ENCODE measurements at regions not wholly inside any gene's neighbourhood (a gene's known extent, or its start where the extent isn't known, plus 50 kb on each side); places are given as distances from the start of the nearest gene placed in this dataset.

DNA sequence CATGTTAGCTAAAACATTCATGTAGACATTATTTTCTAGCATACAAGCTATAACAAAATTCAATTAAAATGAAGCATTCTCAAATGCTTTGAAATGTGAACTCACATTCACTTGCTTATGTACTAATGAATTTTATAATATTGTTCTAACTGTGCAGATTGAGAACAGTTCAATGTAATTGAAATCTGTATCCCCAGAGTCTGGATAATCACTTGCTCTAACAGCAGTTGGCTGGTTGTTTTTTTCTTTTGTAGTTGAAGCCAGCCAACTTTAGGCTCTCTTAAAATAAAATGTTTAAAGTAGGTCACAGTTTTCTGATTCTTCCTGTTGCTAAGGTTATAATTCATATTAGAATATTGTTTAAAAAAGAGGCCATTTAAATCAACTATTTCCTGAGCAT is 438.9 kb downstream of the NAF1 start:
- Histone ChIP-seq H3K36me3 (ENCODE audit: control insufficient read depth in 4 of 4, insufficient read depth in 3 of 4, low read depth in 1 of 4, low read length in 3 of 4) (no peaks in the 10 kb centered on the region), H3K4me3 (ENCODE audit: low read depth in 1 of 3, low read length in 3 of 3) (no peak overlapping the region), H3K4me1 (ENCODE audit: control insufficient read depth in 4 of 4, insufficient read depth in 4 of 4, low read length in 3 of 4) (no peaks in the 10 kb centered on the region), H3K27ac (ENCODE audit: low read depth in 1 of 2, low read length in 2 of 2) (no peak overlapping the region), H3K9ac (ENCODE audit: low read depth in 1 of 2, low read length in 2 of 2) (no peak overlapping the region), H3K27me3 (ENCODE audit: control insufficient read depth in 4 of 4, insufficient read depth in 4 of 4, low read length in 3 of 4) (no peaks in the 10 kb centered on the region), H3K9me3 (ENCODE audit: control insufficient read depth in 4 of 4, low read length in 3 of 4) (peaks cover 0 to 3% (median 0%) of the 10 kb centered on the region in 4 donors)
- no peak for DNase-seq (ENCODE audit: low spot score)
- TF ChIP-seq, protein P1, sequence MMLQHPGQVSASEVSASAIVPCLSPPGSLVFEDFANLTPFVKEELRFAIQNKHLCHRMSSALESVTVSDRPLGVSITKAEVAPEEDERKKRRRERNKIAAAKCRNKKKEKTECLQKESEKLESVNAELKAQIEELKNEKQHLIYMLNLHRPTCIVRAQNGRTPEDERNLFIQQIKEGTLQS (IDR thresholded peaks at IDR 0.05), result no peak
- TF ChIP-seq YY1 (IDR thresholded peaks at IDR 0.05), result no peak

DNA sequence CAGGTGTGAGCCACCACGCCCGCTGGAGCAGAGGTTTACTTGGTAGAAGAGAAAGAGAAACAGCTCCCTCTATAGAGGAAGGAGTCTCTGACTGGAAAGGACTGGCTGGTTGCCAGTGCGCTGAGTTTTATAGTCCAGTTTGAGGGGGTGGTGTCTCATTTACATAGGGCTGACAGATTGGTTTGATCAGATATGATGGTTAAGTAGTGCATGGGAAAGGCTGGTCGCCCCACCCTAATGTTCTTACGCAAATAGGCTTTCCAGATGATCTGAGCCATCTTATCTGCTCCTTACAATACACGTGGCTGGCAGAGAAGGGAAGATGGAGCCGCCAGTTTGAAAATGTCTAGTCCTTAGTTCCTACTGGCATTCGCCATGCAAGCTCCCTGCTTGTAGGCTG is 439.5 kb downstream of the NAF1 start:
- WGBS, result 76% methylated on average over 8 of the region's 8 CpGs

More for the DNA sequence above, 439.5 kb downstream of the NAF1 start:
- Histone ChIP-seq H3K27me3 (ENCODE audit: control insufficient read depth in 4 of 4, insufficient read depth in 4 of 4, low read length in 3 of 4) (no peaks in the 10 kb centered on the region), H3K9me3 (ENCODE audit: control insufficient read depth in 4 of 4, low read length in 3 of 4) (peaks cover 0 to 3% (median 0%) of the 10 kb centered on the region in 4 donors), H3K9ac (ENCODE audit: low read depth in 1 of 2, low read length in 2 of 2) (no peak overlapping the region), H3K36me3 (ENCODE audit: control insufficient read depth in 4 of 4, insufficient read depth in 3 of 4, low read depth in 1 of 4, low read length in 3 of 4) (no peaks in the 10 kb centered on the region), H3K4me3 (ENCODE audit: low read depth in 1 of 3, low read length in 3 of 3) (no peak overlapping the region), H3K27ac (ENCODE audit: low read depth in 1 of 2, low read length in 2 of 2) (no peak overlapping the region), H3K4me1 (ENCODE audit: control insufficient read depth in 4 of 4, insufficient read depth in 4 of 4, low read length in 3 of 4) (no peaks in the 10 kb centered on the region)
- DNase-seq (ENCODE audit: low spot score), result no peak
- no peak for TF ChIP-seq FOXA1 (IDR thresholded peaks at IDR 0.05)
- TF ChIP-seq YY1 (IDR thresholded peaks at IDR 0.05), result no peak
- TF ChIP-seq, protein P2, sequence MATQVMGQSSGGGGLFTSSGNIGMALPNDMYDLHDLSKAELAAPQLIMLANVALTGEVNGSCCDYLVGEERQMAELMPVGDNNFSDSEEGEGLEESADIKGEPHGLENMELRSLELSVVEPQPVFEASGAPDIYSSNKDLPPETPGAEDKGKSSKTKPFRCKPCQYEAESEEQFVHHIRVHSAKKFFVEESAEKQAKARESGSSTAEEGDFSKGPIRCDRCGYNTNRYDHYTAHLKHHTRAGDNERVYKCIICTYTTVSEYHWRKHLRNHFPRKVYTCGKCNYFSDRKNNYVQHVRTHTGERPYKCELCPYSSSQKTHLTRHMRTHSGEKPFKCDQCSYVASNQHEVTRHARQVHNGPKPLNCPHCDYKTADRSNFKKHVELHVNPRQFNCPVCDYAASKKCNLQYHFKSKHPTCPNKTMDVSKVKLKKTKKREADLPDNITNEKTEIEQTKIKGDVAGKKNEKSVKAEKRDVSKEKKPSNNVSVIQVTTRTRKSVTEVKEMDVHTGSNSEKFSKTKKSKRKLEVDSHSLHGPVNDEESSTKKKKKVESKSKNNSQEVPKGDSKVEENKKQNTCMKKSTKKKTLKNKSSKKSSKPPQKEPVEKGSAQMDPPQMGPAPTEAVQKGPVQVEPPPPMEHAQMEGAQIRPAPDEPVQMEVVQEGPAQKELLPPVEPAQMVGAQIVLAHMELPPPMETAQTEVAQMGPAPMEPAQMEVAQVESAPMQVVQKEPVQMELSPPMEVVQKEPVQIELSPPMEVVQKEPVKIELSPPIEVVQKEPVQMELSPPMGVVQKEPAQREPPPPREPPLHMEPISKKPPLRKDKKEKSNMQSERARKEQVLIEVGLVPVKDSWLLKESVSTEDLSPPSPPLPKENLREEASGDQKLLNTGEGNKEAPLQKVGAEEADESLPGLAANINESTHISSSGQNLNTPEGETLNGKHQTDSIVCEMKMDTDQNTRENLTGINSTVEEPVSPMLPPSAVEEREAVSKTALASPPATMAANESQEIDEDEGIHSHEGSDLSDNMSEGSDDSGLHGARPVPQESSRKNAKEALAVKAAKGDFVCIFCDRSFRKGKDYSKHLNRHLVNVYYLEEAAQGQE (IDR thresholded peaks at IDR 0.05), result no peak
- TF ChIP-seq, protein P3, sequence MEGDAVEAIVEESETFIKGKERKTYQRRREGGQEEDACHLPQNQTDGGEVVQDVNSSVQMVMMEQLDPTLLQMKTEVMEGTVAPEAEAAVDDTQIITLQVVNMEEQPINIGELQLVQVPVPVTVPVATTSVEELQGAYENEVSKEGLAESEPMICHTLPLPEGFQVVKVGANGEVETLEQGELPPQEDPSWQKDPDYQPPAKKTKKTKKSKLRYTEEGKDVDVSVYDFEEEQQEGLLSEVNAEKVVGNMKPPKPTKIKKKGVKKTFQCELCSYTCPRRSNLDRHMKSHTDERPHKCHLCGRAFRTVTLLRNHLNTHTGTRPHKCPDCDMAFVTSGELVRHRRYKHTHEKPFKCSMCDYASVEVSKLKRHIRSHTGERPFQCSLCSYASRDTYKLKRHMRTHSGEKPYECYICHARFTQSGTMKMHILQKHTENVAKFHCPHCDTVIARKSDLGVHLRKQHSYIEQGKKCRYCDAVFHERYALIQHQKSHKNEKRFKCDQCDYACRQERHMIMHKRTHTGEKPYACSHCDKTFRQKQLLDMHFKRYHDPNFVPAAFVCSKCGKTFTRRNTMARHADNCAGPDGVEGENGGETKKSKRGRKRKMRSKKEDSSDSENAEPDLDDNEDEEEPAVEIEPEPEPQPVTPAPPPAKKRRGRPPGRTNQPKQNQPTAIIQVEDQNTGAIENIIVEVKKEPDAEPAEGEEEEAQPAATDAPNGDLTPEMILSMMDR (IDR thresholded peaks at IDR 0.05; ENCODE audit: low read depth, low read length, missing input control), result no peak
- TF ChIP-seq GABPA (IDR thresholded peaks at IDR 0.05 in 1 of 2, conservative IDR thresholded peaks at IDR 0.05 in 1 of 2), result no peak
- TF ChIP-seq, protein P1 (IDR thresholded peaks at IDR 0.05), result no peak
- no peak for TF ChIP-seq RXRA (IDR thresholded peaks at IDR 0.05)
- TF ChIP-seq HNF4A (conservative IDR thresholded peaks at IDR 0.05), result no peak
- TF ChIP-seq SP1 (IDR thresholded peaks at IDR 0.05), result no peak
- TF ChIP-seq NR2F2 (IDR thresholded peaks at IDR 0.05), result no peak
- TF ChIP-seq HNF4G (IDR thresholded peaks at IDR 0.05), result no peak
- TF ChIP-seq, protein P4, sequence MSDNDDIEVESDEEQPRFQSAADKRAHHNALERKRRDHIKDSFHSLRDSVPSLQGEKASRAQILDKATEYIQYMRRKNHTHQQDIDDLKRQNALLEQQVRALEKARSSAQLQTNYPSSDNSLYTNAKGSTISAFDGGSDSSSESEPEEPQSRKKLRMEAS (IDR thresholded peaks at IDR 0.05), result no peak
- TF ChIP-seq, protein P5, sequence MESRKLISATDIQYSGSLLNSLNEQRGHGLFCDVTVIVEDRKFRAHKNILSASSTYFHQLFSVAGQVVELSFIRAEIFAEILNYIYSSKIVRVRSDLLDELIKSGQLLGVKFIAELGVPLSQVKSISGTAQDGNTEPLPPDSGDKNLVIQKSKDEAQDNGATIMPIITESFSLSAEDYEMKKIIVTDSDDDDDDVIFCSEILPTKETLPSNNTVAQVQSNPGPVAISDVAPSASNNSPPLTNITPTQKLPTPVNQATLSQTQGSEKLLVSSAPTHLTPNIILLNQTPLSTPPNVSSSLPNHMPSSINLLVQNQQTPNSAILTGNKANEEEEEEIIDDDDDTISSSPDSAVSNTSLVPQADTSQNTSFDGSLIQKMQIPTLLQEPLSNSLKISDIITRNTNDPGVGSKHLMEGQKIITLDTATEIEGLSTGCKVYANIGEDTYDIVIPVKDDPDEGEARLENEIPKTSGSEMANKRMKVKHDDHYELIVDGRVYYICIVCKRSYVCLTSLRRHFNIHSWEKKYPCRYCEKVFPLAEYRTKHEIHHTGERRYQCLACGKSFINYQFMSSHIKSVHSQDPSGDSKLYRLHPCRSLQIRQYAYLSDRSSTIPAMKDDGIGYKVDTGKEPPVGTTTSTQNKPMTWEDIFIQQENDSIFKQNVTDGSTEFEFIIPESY (IDR thresholded peaks at IDR 0.05), result no peak
- no peak for TF ChIP-seq RAD21 (IDR thresholded peaks at IDR 0.05)
- no peak for TF ChIP-seq JUND (IDR thresholded peaks at IDR 0.05)
- no peak for TF ChIP-seq TAF1 (conservative IDR thresholded peaks at IDR 0.05)

Data from liver (tissue), 8 donors.